ENCODE measurements at regions not wholly inside any gene's neighbourhood (a gene's known extent, or its start where the extent isn't known, plus 50 kb on each side); places are given as distances from the start of the nearest gene placed in this dataset.
"Not testable (repeated sequence)": the region's sequence is repeated elsewhere in the genome, so short reads cannot be mapped to it uniquely, and the experiment has no call there.

DNA sequence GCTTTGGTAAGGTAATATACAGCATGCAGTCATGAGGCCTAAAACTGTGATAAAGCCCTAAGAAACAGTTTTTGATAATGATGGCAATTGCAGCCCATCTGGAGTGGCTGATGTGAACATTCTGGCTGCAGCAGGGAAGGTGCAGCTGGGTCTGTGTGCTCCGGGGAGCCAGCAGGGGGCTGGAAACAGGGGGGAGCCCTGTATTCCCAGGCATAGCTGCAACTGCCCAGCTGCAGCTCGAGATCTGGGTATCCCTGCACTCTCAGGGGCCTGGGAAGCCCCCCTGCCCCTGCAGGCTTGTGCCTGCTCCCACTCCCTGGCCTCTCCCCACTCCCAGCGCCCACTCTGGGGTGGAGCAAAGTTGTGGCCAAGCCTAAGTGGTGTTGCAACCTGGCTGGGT is 95.6 kb downstream of the RRAGB start:
- no peak for DNase-seq (ENCODE audit: low read depth in 4 of 4, low spot score in 2 of 4)

DNA sequence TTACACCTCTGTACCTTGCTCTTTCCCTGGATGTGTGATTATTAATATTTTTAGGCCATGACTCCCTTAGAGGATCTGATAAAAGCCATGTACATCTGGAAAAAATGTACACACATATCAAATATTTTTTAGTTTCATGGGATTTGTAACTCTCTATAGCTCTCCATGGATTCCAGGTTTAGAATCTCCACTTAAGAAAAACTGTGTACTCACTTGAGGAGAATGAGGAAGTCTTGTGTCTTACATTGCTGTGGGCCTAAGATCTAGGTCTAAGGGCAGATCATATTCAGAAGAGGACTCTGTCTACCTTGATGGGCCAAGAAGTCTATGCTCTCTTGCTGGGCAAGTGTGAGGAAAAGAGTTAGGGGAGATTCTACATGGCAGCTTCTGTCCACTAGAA is 98.0 kb downstream of the RRAGB start:
- no peak for DNase-seq (ENCODE audit: low read depth in 4 of 4, low spot score in 2 of 4)

GRCh38 chrX:55816023-55816422 is 98.5 kb downstream of the RRAGB start:
- DNase-seq (ENCODE audit: low read depth in 4 of 4, low spot score in 2 of 4): no peak

- no peak for DNase-seq (ENCODE audit: low read depth in 4 of 4, low spot score in 2 of 4)
These were observed 101.3 kb downstream of the RRAGB start for GRCh38 chrX:55818673-55819375.

DNA sequence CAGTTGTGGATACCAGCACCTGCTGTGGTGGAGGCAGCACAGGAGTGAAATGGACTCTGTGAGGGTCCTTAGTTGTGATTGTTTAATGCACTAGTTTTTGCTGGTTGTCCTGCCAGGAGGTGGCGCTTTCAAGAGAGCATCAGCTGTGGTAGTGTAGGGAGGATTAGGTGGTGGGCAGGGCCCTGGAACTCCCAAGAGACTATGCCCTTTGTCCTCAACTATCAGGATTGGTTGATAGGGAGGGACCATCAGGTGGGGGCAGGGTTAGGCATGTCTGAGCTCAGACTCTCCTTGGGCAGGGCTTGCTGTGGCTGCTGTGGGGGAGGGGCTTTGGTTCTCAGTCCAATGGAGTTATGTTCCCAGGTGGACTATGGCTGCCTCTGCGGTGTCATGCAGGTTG is 121.9 kb downstream of the RRAGB start:
- no peak for DNase-seq (ENCODE audit: low read depth in 4 of 4, low spot score in 2 of 4)

DNA sequence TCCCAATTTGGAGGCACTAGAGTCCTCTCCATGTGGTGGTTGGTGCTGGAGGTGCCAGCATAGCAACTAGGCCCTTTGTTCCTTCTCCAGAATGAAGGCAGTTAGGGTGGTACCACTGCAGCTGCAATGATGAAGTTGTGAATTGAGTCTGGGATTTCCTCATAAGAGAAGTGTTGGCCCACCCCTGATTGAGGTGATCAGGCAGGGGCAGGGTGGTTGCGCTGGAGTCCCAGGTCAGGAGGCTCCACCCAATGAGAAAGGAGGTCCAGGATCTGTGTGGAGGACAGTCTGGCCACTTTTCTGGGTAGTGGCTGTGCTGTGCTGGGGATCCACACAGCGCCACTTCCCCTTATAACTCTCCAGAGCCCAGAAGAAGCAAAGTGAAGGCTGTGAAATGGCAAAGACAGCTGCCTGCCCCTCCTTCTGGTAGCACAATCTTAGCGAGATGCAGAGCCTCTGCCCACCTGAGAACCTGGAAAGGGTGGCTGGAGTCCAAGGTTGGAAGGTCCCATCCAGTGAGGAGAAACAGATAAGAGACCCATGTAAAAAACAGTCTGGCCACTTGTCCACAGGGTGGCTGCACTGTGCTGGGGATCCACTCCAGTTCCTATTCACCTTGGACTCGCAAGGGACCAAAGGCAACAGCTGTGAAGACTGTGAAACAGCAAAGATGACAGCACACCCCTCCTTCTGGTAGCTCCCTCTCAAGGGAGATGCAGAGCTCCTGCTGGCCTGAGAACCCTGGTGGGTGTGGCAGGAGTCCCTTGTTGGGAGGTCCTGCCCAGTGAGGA is 124.6 kb downstream of the RRAGB start:
- no peak for DNase-seq (ENCODE audit: low read depth in 4 of 4, low spot score in 2 of 4)

DNA sequence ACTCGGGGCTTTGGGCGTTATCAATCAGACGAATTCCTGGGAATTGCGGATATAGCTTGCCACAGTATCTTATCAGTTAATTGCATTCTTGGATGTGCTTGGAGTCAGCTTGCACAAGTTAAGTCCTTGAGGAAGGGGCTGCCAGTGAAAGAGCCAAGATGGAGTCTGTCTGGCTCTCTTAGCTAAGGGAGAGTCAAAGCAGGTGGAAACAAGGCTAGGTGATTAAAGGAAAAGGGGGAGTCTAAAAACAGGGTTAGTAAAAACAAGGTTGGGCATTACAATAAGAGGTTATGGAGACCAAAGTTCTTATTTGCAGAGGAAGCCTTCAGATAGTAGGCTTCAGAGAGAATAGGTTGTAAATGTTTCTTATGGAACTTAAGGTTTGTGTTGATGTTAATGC is 149.2 kb downstream of the RRAGB start:
- not testable (repeated sequence) for DNase-seq (ENCODE audit: low read depth in 4 of 4, low spot score in 2 of 4)

DNA sequence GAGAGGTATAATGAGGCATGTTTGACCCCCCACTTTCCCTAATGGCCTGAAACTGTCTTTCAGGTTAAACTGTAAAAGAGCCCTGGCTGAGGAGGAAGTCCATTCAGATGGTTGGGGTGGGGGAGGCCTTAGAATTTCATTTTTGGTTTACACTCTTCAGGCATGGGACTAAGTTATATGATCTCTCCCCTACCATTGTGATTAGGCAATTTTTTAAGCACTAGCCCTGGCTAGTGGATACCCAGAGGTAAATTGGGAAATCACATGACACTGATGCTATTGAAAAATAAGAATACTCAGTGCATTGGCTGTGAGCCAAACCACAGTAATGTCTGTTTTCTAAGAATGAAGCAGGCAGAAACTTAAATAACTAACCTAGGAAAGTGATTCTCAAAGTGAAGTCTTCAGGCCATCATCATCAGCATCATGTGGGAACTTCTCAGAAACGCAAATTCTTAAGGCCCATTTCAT is 149.7 kb downstream of the RRAGB start:
- no peak for DNase-seq (ENCODE audit: low read depth in 4 of 4, low spot score in 2 of 4)

- no peak for DNase-seq (ENCODE audit: low read depth in 4 of 4, low spot score in 2 of 4)
These were observed 150.2 kb downstream of the RRAGB start for GRCh38 chrX:55867708-55868107.

DNA sequence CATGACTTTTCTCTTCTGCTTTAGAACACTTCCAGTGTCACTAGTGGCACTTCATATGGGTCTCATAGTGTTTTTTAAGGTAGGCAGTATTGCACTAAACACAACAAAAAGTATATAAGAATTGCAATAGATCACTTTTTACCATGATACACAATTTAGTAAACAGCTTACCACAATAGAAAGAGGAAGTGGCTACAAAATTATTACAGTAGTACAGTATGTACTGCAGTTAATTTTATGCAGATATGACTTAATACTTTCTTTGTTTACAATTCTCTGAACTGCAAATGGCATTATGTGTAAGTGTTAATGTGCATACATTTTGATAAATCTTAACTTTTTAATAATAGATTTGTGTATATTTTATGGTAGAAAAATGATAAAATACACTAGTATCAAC is 157.3 kb downstream of the RRAGB start:
- DNase-seq (ENCODE audit: low read depth in 4 of 4, low spot score in 2 of 4): no peak

- DNase-seq (ENCODE audit: low read depth in 4 of 4, low spot score in 2 of 4): not testable (repeated sequence)
These were observed 166.0 kb downstream of the RRAGB start for GRCh38 chrX:55883541-55883940.

- peak in 3 of 4 donors; percentile 17 to 50 (median 45) for DNase-seq (ENCODE audit: low read depth in 4 of 4, low spot score in 2 of 4)
These were observed 190.5 kb downstream of the RRAGB start for GRCh38 chrX:55907968-55908607.

GRCh38 chrX:55908661-55909212 is 191.2 kb downstream of the RRAGB start:
- peak in 3 of 4 donors; percentile 7 to 15 (median 11) for DNase-seq (ENCODE audit: low read depth in 4 of 4, low spot score in 2 of 4)

- no peak for DNase-seq (ENCODE audit: low read depth in 4 of 4, low spot score in 2 of 4)
These were observed 202.0 kb downstream of the RRAGB start for GRCh38 chrX:55919367-55920221.

- DNase-seq (ENCODE audit: low read depth in 4 of 4, low spot score in 2 of 4): no peak
These were observed 207.0 kb downstream of the RRAGB start for GRCh38 chrX:55924574-55924973.

DNA sequence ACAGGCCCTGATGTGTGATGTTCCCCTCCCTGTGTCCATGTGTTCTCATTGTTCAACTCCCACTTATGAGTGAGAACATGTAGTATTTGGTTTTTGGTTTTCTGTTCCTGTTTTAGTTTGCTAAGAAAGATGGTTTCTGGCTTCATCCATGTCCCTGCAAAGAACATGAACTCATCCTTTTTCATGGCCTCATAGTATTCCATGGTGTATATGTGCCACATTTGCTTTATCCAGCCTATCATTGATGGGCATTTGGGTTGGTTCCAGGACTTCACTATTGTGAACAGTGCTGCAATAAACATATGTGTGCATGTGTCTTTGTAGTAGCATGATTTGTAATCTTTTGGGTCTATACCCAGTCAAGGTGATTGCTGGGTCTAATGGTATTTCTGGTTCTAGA is 211.0 kb downstream of the RRAGB start:
- DNase-seq (ENCODE audit: low read depth in 4 of 4, low spot score in 2 of 4): not testable (repeated sequence)
